OCI-LY7 (cell line): ENCODE measurements at regions not wholly inside any gene's neighbourhood (a gene's known extent, or its start where the extent isn't known, plus 50 kb on each side); places are given as distances from the start of the nearest gene placed in this dataset.

ENCODE experiments used
- BruUV-seq: library from RNA; stranded (reverse); fragments of 400-500 nt; replicated peaks from 2 replicates; lab custom pipeline; 2021; lab: Mats Ljungman, UMichigan
- CTCF ChIA-PET: fragments of 300-600 bp; sonication (Branson Sonifier 250); formaldehyde crosslinking; loops from one replicate; lab custom pipeline; 2022; ENCODE audit warnings: antibody characterized with exemption; ENCODE audit not compliant: unreplicated experiment; lab: Charles Lee
- POLR2A ChIA-PET: fragments of 300-600 bp; sonication (Branson Sonifier 250); formaldehyde crosslinking; loops from one replicate; lab custom pipeline; 2022; ENCODE audit warnings: antibody characterized with exemption; lab: Charles Lee
- DNase-seq: peaks from one replicate; pipeline ENCODE4 v3.0.0-alpha.2; 2015; ENCODE audit warnings: low spot score
- H2AFZ ChIP-seq: fragments of 200-600 bp; sonication (generic), shearing (Covaris generic); 2 replicates; pipeline ENCODE4 v1.6.1; 2014; ENCODE audit warnings: mild to moderate bottlenecking, antibody characterized with exemption, low read length, moderate library complexity
- H3K27ac ChIP-seq: fragments of 200-600 bp; sonication (generic); 2 replicates; pipeline ENCODE4 v1.5.1; 2014; ENCODE audit warnings: mixed run types, low read depth, mild to moderate bottlenecking, moderate library complexity, low read length, inconsistent platforms; ENCODE audit not compliant: poor library complexity, severe bottlenecking
- H3K36me3 ChIP-seq: fragments of 200-600 bp; sonication (generic); 2 replicates; pipeline ENCODE4 v1.6.1; 2014; ENCODE audit warnings: mild to moderate bottlenecking, antibody characterized with exemption, low read length, moderate library complexity, mixed read lengths; ENCODE audit not compliant: insufficient read depth
- H3K4me1 ChIP-seq: fragments of 200-600 bp; sonication (generic); 2 replicates; pipeline ENCODE4 v1.5.1; 2014; ENCODE audit warnings: mild to moderate bottlenecking, low read length; ENCODE audit not compliant: insufficient read depth, poor library complexity, severe bottlenecking
- H3K4me2 ChIP-seq: fragments of 200-600 bp; sonication (generic); 2 replicates; pipeline ENCODE4 v1.6.1; 2014; ENCODE audit warnings: mild to moderate bottlenecking, low read length
- H3K4me3 ChIP-seq: fragments of 200-600 bp; sonication (generic); 2 replicates; pipeline ENCODE4 v1.5.1; 2014; ENCODE audit warnings: mild to moderate bottlenecking, low read depth, low read length; ENCODE audit not compliant: poor library complexity, severe bottlenecking
- H3K79me2 ChIP-seq: fragments of 200-600 bp; sonication (generic); 2 replicates; pipeline ENCODE4 v1.6.1; 2016; ENCODE audit warnings: low read depth, mild to moderate bottlenecking, low read length, moderate library complexity, mixed read lengths; ENCODE audit not compliant: insufficient read depth
- H3K9me2 ChIP-seq: fragments of 200-600 bp; sonication (generic); 2 replicates; pipeline ENCODE4 v1.6.1; 2016; ENCODE audit warnings: mild to moderate bottlenecking, low read length, mixed read lengths; ENCODE audit not compliant: insufficient read depth
- H3K9me3 ChIP-seq: fragments of 200-600 bp; sonication (generic); 2 replicates; pipeline ENCODE4 v1.6.1; 2014; ENCODE audit warnings: mild to moderate bottlenecking, mixed run types, low read length, mixed read lengths
- H4K20me1 ChIP-seq: fragments of 200-600 bp; sonication (generic); 2 replicates; pipeline ENCODE4 v1.6.1; 2014; ENCODE audit warnings: mild to moderate bottlenecking, antibody characterized with exemption, low read length, moderate library complexity, mixed read lengths; ENCODE audit not compliant: insufficient read depth
- EZH2phosphoT487 ChIP-seq: fragments of 200-600 bp; sonication (generic); IDR thresholded peaks from 2 replicates; pipeline ENCODE4 v1.6.1; 2018; ENCODE audit warnings: low read depth, borderline replicate concordance, mild to moderate bottlenecking, mixed run types, antibody characterized with exemption, low read length, moderate library complexity, mixed read lengths
- intact Hi-C: fragments of 100-400 bp; cut with micrococcal nuclease; formaldehyde crosslinking; loops from one replicate; pipeline ENCODE4 v1.10.0; 2022; ENCODE audit not compliant: unreplicated experiment
- TF ChIP-seq, protein P1 (sequence below): fragments of 200-600 bp; sonication (generic); conservative IDR thresholded peaks from 2 replicates; pipeline ENCODE4 v1.5.1; 2014; ENCODE audit warnings: mild to moderate bottlenecking, antibody characterized with exemption, low read length, moderate library complexity, mixed read lengths

DNA sequence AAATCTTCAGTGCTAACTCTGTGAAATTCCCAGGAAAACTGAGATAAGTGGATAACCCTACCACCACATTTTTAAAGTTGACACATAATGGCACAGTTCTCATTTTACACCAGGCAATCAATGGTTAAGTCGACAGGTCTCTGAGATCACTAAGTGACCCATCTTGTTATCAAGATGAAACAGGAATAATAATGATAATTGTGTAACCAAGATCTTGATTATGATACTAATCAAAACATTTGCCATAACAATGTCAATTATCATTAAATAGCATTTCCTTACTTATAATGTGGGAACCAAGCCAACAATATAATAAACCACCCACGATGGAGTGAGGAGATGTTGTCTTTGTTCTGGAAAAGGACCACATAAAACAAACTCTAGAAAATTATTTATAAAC lies 541.6 kb downstream of the TFAP2B start:
- Histone ChIP-seq H3K27ac (no peak overlapping the region), H3K4me1 (no peaks in the 10 kb centered on the region), H3K9me2 (no peaks in the 10 kb centered on the region), H4K20me1 (no peaks in the 10 kb centered on the region), H3K36me3 (no peaks in the 10 kb centered on the region), H3K79me2 (no peaks in the 10 kb centered on the region), H2AFZ (no peak overlapping the region), H3K4me3 (no peak overlapping the region), H3K4me2 (no peak overlapping the region), H3K9me3 (no peaks in the 10 kb centered on the region)
- DNase-seq: no peak
- intact Hi-C loops: no loop called here
- ChIA-PET CTCF (no interaction called here), POLR2A (no interaction called here)
- TF ChIP-seq EZH2phosphoT487: no peak
- TF ChIP-seq, protein P1, sequence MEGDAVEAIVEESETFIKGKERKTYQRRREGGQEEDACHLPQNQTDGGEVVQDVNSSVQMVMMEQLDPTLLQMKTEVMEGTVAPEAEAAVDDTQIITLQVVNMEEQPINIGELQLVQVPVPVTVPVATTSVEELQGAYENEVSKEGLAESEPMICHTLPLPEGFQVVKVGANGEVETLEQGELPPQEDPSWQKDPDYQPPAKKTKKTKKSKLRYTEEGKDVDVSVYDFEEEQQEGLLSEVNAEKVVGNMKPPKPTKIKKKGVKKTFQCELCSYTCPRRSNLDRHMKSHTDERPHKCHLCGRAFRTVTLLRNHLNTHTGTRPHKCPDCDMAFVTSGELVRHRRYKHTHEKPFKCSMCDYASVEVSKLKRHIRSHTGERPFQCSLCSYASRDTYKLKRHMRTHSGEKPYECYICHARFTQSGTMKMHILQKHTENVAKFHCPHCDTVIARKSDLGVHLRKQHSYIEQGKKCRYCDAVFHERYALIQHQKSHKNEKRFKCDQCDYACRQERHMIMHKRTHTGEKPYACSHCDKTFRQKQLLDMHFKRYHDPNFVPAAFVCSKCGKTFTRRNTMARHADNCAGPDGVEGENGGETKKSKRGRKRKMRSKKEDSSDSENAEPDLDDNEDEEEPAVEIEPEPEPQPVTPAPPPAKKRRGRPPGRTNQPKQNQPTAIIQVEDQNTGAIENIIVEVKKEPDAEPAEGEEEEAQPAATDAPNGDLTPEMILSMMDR: no peak
- BruUV-seq: no TSS peak

DNA sequence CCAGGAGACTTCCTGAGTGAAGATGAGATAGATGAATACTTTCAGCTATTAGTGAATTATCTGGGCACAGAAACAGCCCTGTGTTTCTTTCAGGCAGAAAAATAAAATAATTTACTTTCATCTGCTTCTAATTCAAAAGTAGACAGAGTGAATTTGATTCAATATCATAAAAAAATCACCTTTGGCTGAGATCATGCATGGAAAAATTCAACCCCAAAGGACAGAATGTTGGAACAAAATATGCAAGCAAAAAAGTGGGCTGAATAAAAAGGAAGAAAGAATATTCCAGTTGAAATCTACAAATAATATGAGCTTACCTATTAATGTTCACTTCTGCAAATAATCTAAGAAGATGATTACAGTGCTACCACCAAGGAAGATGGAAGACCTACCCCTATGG lies 546.9 kb downstream of the TFAP2B start:
- ChIA-PET CTCF (no interaction called here), POLR2A (interaction anchor here (0.5 to 1.2 kb wide), 4 partner anchors 10 to 1342 kb away, joined by 3 to 5 read pairs (median 4); no protein-coding TSS in a partner anchor)
- TF ChIP-seq, protein P1: no peak
- TF ChIP-seq EZH2phosphoT487: no peak
- Histone ChIP-seq H3K9me3 (no peaks in the 10 kb centered on the region), H3K4me1 (no peaks in the 10 kb centered on the region), H3K4me2 (no peak overlapping the region), H3K36me3 (no peaks in the 10 kb centered on the region), H3K79me2 (no peaks in the 10 kb centered on the region), H4K20me1 (no peaks in the 10 kb centered on the region), H3K9me2 (no peaks in the 10 kb centered on the region), H3K4me3 (no peak overlapping the region), H2AFZ (no peak overlapping the region), H3K27ac (no peak overlapping the region)
- intact Hi-C loops: no loop called here
- no peak for DNase-seq
- BruUV-seq: no TSS peak

DNA sequence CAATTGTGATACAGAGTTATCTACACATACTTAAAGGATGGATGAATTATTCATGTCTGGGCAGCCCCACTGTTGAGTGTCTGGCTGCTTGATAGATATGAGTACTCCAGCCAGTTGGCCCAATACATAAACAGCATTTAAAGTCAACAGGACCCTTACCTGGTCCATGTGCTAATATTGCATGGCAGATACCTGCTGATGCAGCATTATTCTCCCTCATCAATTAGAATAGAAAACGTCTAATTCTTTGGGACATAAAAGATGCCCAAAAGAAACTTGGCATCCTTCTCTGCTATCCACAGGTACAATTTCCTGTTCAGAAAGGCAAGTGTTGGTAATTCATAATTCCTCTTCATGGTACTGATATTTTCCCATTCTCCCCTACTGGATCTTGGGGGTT lies 550.8 kb downstream of the TFAP2B start:
- Histone ChIP-seq H3K4me2 (no peak overlapping the region), H3K36me3 (no peaks in the 10 kb centered on the region), H3K4me1 (no peaks in the 10 kb centered on the region), H3K9me3 (no peaks in the 10 kb centered on the region), H3K9me2 (no peaks in the 10 kb centered on the region), H3K27ac (no peak overlapping the region), H3K4me3 (no peak overlapping the region), H2AFZ (no peak overlapping the region), H4K20me1 (no peaks in the 10 kb centered on the region), H3K79me2 (no peaks in the 10 kb centered on the region)
- ChIA-PET POLR2A (no interaction called here), CTCF (no interaction called here)
- DNase-seq: no peak
- intact Hi-C loops: no loop called here
- TF ChIP-seq EZH2phosphoT487: no peak
- TF ChIP-seq, protein P1: no peak
- no TSS peak for BruUV-seq
